Prostate gland (tissue), 2 donors: ENCODE measurements at regions not wholly inside any gene's neighbourhood (a gene's known extent, or its start where the extent isn't known, plus 50 kb on each side); places are given as distances from the start of the nearest gene placed in this dataset.
"Not testable (repeated sequence)": the region's sequence is repeated elsewhere in the genome, so short reads cannot be mapped to it uniquely, and the experiment has no call there.

ENCODE experiments used
- DNase-seq: peaks from one replicate; pipeline ENCODE4 v3.0.0-alpha.2; 2019; ENCODE audit warnings: low spot score
- H3K27ac ChIP-seq, 2 donors: fragments of 200-600 bp; sonication (generic); 2 replicates each; pipeline ENCODE4 v1.5.1; 2017 to 2019
- H3K27me3 ChIP-seq: fragments of 200-600 bp; sonication (generic); replicated peaks from 2 replicates; pipeline ENCODE4 v1.5.1; 2019; ENCODE audit not compliant: insufficient read depth
- H3K36me3 ChIP-seq, 2 donors: fragments of 200-600 bp; sonication (generic); 1 replicate in 1 of 2; 2 replicates in 1 of 2; pipeline versions ENCODE4 v1.5.1 to v1.8.1; 2017 to 2019
- H3K4me1 ChIP-seq: fragments of 200-600 bp; sonication (generic); replicated peaks from 2 replicates; pipeline ENCODE4 v1.5.1; 2019
- H3K4me3 ChIP-seq, 2 donors: fragments of 200-600 bp; sonication (generic); 2 replicates each; pipeline ENCODE4 v1.5.1; 2017 to 2019
- H3K9me3 ChIP-seq: fragments of 200-600 bp; sonication (generic); 2 replicates; pipeline ENCODE4 v1.5.1; 2017
- CTCF ChIP-seq, 4 experiments: fragments of 200-600 bp in 2 of 4; fragments of 450-650 bp in 2 of 4; sonication (generic) in 2 of 4; IDR thresholded peaks; 1 replicate in 3 of 4; 2 replicates in 1 of 4; pipeline ENCODE4 v1.5.1; 2016 to 2019; ENCODE audit warnings: antibody characterized with exemption in 4 of 4, mild to moderate bottlenecking in 2 of 4, moderate library complexity in 2 of 4
- POLR2A ChIP-seq: fragments of 450-650 bp; IDR thresholded peaks from one replicate; pipeline ENCODE4 v1.6.1; 2016; ENCODE audit warnings: antibody characterized with exemption, mild to moderate bottlenecking
- POLR2AphosphoS5 ChIP-seq: sonication (generic); formaldehyde crosslinking; IDR thresholded peaks from one replicate; pipeline ENCODE4 v1.6.1; 2017; ENCODE audit warnings: antibody characterized with exemption
- WGBS: methylation state at CpG from one replicate; pipeline ENCODE4 v1.1.5; 2018; 5-methylcytosine and 5-hydroxymethylcytosine counted together
- intact Hi-C: fragments of 100-400 bp; cut with DNase I; formaldehyde crosslinking; loops from one replicate; pipeline ENCODE4 v1.14.2; 2022

- H3K27me3 ChIP-seq: no peaks in the 10 kb centered on the region
- intact Hi-C loops: no loop called here
- 32% methylated on average over 4 of the region's 4 CpGs for WGBS
- no peaks in the 10 kb centered on the region for H3K4me1 ChIP-seq
- peak; percentile 1 for DNase-seq
- no peak overlapping the region for H3K27ac ChIP-seq
- no peaks in the 10 kb centered on the region for H3K36me3 ChIP-seq
- H3K4me3 ChIP-seq: no peak overlapping the region
- no peaks in the 10 kb centered on the region for H3K9me3 ChIP-seq
- no peak for TF ChIP-seq POLR2AphosphoS5
Measured at GRCh38 chr10:78339251-78339650, 305.6 kb downstream of the RPS24 start.

GRCh38 chr10:78341953-78342614 is 308.4 kb downstream of the RPS24 start:
- intact Hi-C loops: no loop called here
- no peak for DNase-seq
- Histone ChIP-seq H3K4me1 (no peaks in the 10 kb centered on the region), H3K27me3 (no peaks in the 10 kb centered on the region), H3K27ac (no peak overlapping the region), H3K9me3 (no peaks in the 10 kb centered on the region), H3K4me3 (no peak overlapping the region), H3K36me3 (no peaks in the 10 kb centered on the region)
- TF ChIP-seq POLR2A: no peak
- TF ChIP-seq POLR2AphosphoS5: no peak
- no peak for TF ChIP-seq CTCF (IDR thresholded peaks at IDR 0.05)
- 88% methylated on average over 8 of the region's 8 CpGs for WGBS

GRCh38 chr10:78342827-78343653 is 309.4 kb downstream of the RPS24 start:
- intact Hi-C loops: no loop called here
- Histone ChIP-seq H3K9me3 (no peaks in the 10 kb centered on the region), H3K4me3 (no peak overlapping the region), H3K27me3 (no peaks in the 10 kb centered on the region), H3K27ac (no peak overlapping the region), H3K36me3 (no peaks in the 10 kb centered on the region), H3K4me1 (no peaks in the 10 kb centered on the region)
- WGBS: 75% methylated on average over 11 of the region's 11 CpGs
- TF ChIP-seq CTCF (IDR thresholded peaks at IDR 0.05) (no peak), POLR2AphosphoS5 (no peak), POLR2A (no peak)
- no peak for DNase-seq

GRCh38 chr10:78344257-78344656 is 310.6 kb downstream of the RPS24 start:
- H3K27me3 ChIP-seq, DNase-seq, H3K36me3 ChIP-seq, intact Hi-C loops, H3K4me3 ChIP-seq, H3K4me1 ChIP-seq, H3K27ac ChIP-seq, H3K9me3 ChIP-seq: not testable (repeated sequence)
- 92% methylated on average over 8 of the region's 8 CpGs for WGBS

GRCh38 chr10:78345515-78345914 is 311.9 kb downstream of the RPS24 start:
- DNase-seq, intact Hi-C loops, H3K27ac ChIP-seq, H3K27me3 ChIP-seq, H3K36me3 ChIP-seq, H3K4me1 ChIP-seq, H3K9me3 ChIP-seq, H3K4me3 ChIP-seq: not testable (repeated sequence)
- 92% methylated on average over 3 of the region's 3 CpGs for WGBS

- no peaks in the 10 kb centered on the region for H3K36me3 ChIP-seq
- no peaks in the 10 kb centered on the region for H3K9me3 ChIP-seq
- intact Hi-C loops: no loop called here
- H3K4me1 ChIP-seq: no peaks in the 10 kb centered on the region
- no peak for DNase-seq
- H3K4me3 ChIP-seq: no peak overlapping the region
- 93% methylated on average over 1 of the region's 1 CpG for WGBS
- no peak overlapping the region for H3K27ac ChIP-seq
- H3K27me3 ChIP-seq: no peaks in the 10 kb centered on the region
- TF ChIP-seq CTCF (IDR thresholded peaks at IDR 0.05) (no peak), POLR2AphosphoS5 (no peak), POLR2A (no peak)
Measured at GRCh38 chr10:78346721-78347120, 313.1 kb downstream of the RPS24 start.
